ENCODE measurements at regions not wholly inside any gene's neighbourhood (a gene's known extent, or its start where the extent isn't known, plus 50 kb on each side); places are given as distances from the start of the nearest gene placed in this dataset.

DNA sequence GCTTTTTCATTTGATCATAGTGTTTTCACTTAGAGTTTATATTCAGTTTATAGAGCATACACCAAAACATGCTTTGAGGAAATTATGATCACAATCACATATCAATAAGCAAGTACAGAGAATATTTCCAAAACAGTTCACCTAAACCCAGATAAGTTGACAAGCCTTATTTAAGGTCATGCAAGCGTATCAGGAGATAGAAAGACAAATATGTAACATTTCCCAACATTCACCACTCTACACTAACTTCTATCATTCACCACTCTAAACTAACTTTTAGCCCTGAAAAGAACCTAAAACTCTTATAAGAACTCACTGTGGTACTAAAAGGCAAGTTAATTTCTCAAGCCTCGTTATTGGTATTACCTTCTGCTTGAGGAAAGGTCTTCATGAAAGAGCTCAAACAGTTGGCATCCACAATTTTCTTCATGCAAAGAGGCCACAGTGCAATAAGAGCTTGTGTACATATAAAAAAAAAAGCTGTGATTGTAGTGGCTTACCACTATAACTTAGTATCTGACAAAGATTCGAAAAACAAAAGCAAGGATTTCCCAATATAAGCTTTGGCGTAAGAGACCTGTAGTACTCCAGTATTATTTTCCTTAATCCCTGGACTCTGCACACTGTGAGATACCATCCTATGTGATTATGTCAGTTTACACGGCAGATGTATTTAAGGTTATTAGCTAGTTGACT, 903.3 kb downstream of the STIM2 start:
- TF ChIP-seq, protein P1, sequence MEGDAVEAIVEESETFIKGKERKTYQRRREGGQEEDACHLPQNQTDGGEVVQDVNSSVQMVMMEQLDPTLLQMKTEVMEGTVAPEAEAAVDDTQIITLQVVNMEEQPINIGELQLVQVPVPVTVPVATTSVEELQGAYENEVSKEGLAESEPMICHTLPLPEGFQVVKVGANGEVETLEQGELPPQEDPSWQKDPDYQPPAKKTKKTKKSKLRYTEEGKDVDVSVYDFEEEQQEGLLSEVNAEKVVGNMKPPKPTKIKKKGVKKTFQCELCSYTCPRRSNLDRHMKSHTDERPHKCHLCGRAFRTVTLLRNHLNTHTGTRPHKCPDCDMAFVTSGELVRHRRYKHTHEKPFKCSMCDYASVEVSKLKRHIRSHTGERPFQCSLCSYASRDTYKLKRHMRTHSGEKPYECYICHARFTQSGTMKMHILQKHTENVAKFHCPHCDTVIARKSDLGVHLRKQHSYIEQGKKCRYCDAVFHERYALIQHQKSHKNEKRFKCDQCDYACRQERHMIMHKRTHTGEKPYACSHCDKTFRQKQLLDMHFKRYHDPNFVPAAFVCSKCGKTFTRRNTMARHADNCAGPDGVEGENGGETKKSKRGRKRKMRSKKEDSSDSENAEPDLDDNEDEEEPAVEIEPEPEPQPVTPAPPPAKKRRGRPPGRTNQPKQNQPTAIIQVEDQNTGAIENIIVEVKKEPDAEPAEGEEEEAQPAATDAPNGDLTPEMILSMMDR (IDR thresholded peaks at IDR 0.05) = no peak
- TF ChIP-seq EP300 (IDR thresholded peaks at IDR 0.05) = no peak
